ENCODE measurements at regions not wholly inside any gene's neighbourhood (a gene's known extent, or its start where the extent isn't known, plus 50 kb on each side); places are given as distances from the start of the nearest gene placed in this dataset.
"Not testable (repeated sequence)": the region's sequence is repeated elsewhere in the genome, so short reads cannot be mapped to it uniquely, and the experiment has no call there.

GRCh38 chr2:20949256-20949655 is 94.6 kb downstream of the APOB start:
- no peak overlapping the region for H3K27ac ChIP-seq
- H3K36me3 ChIP-seq = no peaks in the 10 kb centered on the region
- ATAC-seq (no peak), DNase-seq (no peak)
- no peak overlapping the region for H3K4me3 ChIP-seq
- TF ChIP-seq CTCF (IDR thresholded peaks at IDR 0.05) = no peak
- H3K4me1 ChIP-seq = no peaks in the 10 kb centered on the region
- intact Hi-C loops (cut with DNase I) = no loop called here
- no peaks in the 10 kb centered on the region for H3K27me3 ChIP-seq (ENCODE audit: low read depth)
- H3K9me3 ChIP-seq = no peaks in the 10 kb centered on the region

- no peaks in the 10 kb centered on the region for H3K27me3 ChIP-seq (ENCODE audit: low read depth)
- intact Hi-C loops (cut with DNase I) = no loop called here
- no peak for TF ChIP-seq CTCF (IDR thresholded peaks at IDR 0.05)
- no peaks in the 10 kb centered on the region for H3K4me1 ChIP-seq
- no peak overlapping the region for H3K4me3 ChIP-seq
- ATAC-seq (no peak), DNase-seq (no peak)
- H3K9me3 ChIP-seq = no peaks in the 10 kb centered on the region
- no peak overlapping the region for H3K27ac ChIP-seq
- no peaks in the 10 kb centered on the region for H3K36me3 ChIP-seq
Observed at GRCh38 chr2:20946468-20946867, 97.4 kb downstream of the APOB start.

- H3K9me3 ChIP-seq; H3K27me3 ChIP-seq (ENCODE audit: low read depth); H3K4me1 ChIP-seq; H3K27ac ChIP-seq; H3K36me3 ChIP-seq; intact Hi-C loops (cut with DNase I); DNase-seq; ATAC-seq; H3K4me3 ChIP-seq: not testable (repeated sequence)
Observed at GRCh38 chr2:20943721-20944120, 100.2 kb downstream of the APOB start.

- Histone ChIP-seq H3K27me3 (ENCODE audit: low read depth) (no peaks in the 10 kb centered on the region), H3K4me1 (no peaks in the 10 kb centered on the region), H3K9me3 (no peaks in the 10 kb centered on the region), H3K36me3 (no peaks in the 10 kb centered on the region), H3K27ac (no peak overlapping the region), H3K4me3 (no peak overlapping the region)
- DNase-seq (no peak), ATAC-seq (no peak)
- no peak for TF ChIP-seq CTCF (IDR thresholded peaks at IDR 0.05)
- intact Hi-C loops (cut with DNase I) = no loop called here
Observed at GRCh38 chr2:20942646-20943125, 101.2 kb downstream of the APOB start.

GRCh38 chr2:20940856-20941255 is 103.0 kb downstream of the APOB start:
- H3K27ac ChIP-seq = no peak overlapping the region
- H3K27me3 ChIP-seq (ENCODE audit: low read depth) = no peaks in the 10 kb centered on the region
- H3K9me3 ChIP-seq = no peaks in the 10 kb centered on the region
- no peaks in the 10 kb centered on the region for H3K4me1 ChIP-seq
- DNase-seq = no peak
- no peak overlapping the region for H3K4me3 ChIP-seq
- intact Hi-C loops (cut with DNase I) = no loop called here
- no peak for TF ChIP-seq CTCF (IDR thresholded peaks at IDR 0.05)
- no peaks in the 10 kb centered on the region for H3K36me3 ChIP-seq
- ATAC-seq = no peak

- Histone ChIP-seq H3K36me3 (no peaks in the 10 kb centered on the region), H3K4me3 (no peak overlapping the region), H3K27ac (no peak overlapping the region), H3K9me3 (no peaks in the 10 kb centered on the region), H3K27me3 (ENCODE audit: low read depth) (no peaks in the 10 kb centered on the region), H3K4me1 (no peaks in the 10 kb centered on the region)
- no peak for TF ChIP-seq CTCF (IDR thresholded peaks at IDR 0.05)
- DNase-seq = no peak
- intact Hi-C loops (cut with DNase I) = no loop called here
- no peak for ATAC-seq
Observed at GRCh38 chr2:20939931-20940795, 103.7 kb downstream of the APOB start.

All from lower lobe of right lung (tissue), 2 donors.